Esophagus muscularis mucosa (tissue), 4 donors: ENCODE measurements at regions not wholly inside any gene's neighbourhood (a gene's known extent, or its start where the extent isn't known, plus 50 kb on each side); places are given as distances from the start of the nearest gene placed in this dataset.

Experiments used
- DNase-seq: peaks from one replicate; pipeline ENCODE4 v3.0.0-alpha.2; 2017; ENCODE audit errors: extremely low spot score
- H3K27ac ChIP-seq, 4 donors: fragments of 200-600 bp; sonication (generic); replicated peaks in 1 of 4; 1 replicate in 3 of 4; 2 replicates in 1 of 4; pipeline ENCODE4 v1.5.1; 2016 to 2019; ENCODE audit warnings: mild to moderate bottlenecking in 1 of 4
- H3K27me3 ChIP-seq, 4 donors: fragments of 200-600 bp; sonication (generic); one replicate each; pipeline versions ENCODE4 v1.5.1 to v1.6.0; 2016 to 2019
- H3K36me3 ChIP-seq, 4 donors: fragments of 200-600 bp; sonication (generic); one replicate each; pipeline ENCODE4 v1.5.1; 2016 to 2019
- H3K4me1 ChIP-seq, 4 donors: fragments of 200-600 bp; sonication (generic); one replicate each; pipeline ENCODE4 v1.5.1; 2016 to 2019
- H3K4me3 ChIP-seq, 4 donors: fragments of 200-600 bp; sonication (generic); 1 replicate in 2 of 4; 2 replicates in 2 of 4; pipeline ENCODE4 v1.5.1; 2016 to 2019; ENCODE audit warnings: mild to moderate bottlenecking in 4 of 4, moderate library complexity in 1 of 4
- H3K9me3 ChIP-seq, 4 donors: fragments of 200-600 bp; sonication (generic); 1 replicate in 3 of 4; 2 replicates in 1 of 4; pipeline ENCODE4 v1.5.1; 2016 to 2019
- EP300 ChIP-seq: sonication (generic); formaldehyde crosslinking; IDR thresholded peaks from one replicate; pipeline ENCODE4 v1.6.1; 2017; ENCODE audit warnings: antibody characterized with exemption
- POLR2A ChIP-seq: fragments of 450-650 bp; IDR thresholded peaks from one replicate; pipeline ENCODE4 v1.6.1; 2017; ENCODE audit warnings: antibody characterized with exemption, moderate library complexity, mild to moderate bottlenecking, low read depth
- POLR2AphosphoS5 ChIP-seq, 2 donors: sonication (generic); formaldehyde crosslinking; IDR thresholded peaks; one replicate each; pipeline ENCODE4 v1.6.1; 2017; ENCODE audit warnings: antibody characterized with exemption in 2 of 2
- WGBS: methylation state at CpG from one replicate; pipeline ENCODE4 v1.1.5; 2018; 5-methylcytosine and 5-hydroxymethylcytosine counted together
- intact Hi-C: fragments of 100-400 bp; cut with DNase I; formaldehyde crosslinking; loops from one replicate; pipeline ENCODE4 v1.15.1; 2023
- TF ChIP-seq, protein P1 (sequence below), 3 experiments: fragments of 200-600 bp in 2 of 3; fragments of 450-650 bp in 1 of 3; sonication (generic) in 2 of 3; IDR thresholded peaks; one replicate each; pipeline ENCODE4 v1.5.1; 2017 to 2019; ENCODE audit warnings: antibody characterized with exemption in 3 of 3, mild to moderate bottlenecking in 2 of 3, moderate library complexity in 1 of 3

DNA sequence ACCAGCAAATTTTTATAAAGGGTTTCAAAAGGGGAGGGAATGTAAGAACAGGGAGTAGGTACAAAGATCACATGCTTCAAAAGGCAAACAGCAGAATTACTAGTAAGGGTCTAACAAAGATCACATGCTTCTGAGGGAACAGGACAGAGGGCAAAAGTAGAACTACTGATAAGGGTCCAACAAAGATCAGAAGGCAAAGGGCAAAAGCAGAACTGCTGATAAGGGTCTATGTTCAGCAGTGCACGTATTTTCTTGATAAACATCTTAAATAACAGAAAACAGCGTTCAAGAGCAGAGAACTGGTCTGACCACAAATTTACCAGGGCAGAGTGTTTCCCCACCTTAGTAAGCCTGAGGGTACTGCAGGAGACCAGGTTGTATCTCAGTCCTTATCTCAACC is 469.5 kb upstream of the PIK3R1 start:
- H3K4me1 ChIP-seq: no peaks in the 10 kb centered on the region

DNA sequence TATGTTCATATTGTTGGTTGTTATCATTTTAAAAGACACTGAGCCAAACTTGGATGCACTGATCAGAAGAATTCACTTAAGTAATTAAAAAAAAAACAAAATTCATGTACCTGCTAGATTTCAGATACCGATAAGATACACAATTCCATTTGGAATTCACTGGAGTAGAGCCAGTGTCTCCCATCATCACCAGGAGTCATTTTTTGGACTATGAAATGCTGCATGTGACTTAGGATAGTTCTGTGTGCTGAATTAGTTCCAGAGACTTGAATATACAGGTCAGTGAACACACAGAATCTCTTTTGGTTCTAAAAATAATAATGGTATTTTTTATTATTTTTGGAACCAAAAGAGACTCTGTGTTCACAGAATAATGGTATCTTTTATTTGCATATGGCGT is 482.6 kb upstream of the PIK3R1 start:
- peaks cover 4 to 36% (median 17%) of the 10 kb centered on the region in 4 donors for H3K4me1 ChIP-seq
- no peak overlapping the region for H3K27ac ChIP-seq
- H3K27me3 ChIP-seq: no peaks in the 10 kb centered on the region
- no peaks in the 10 kb centered on the region for H3K36me3 ChIP-seq
- no peak overlapping the region for H3K4me3 ChIP-seq
- intact Hi-C loops: no loop called here
- H3K9me3 ChIP-seq: no peaks in the 10 kb centered on the region
- TF ChIP-seq POLR2AphosphoS5 (IDR thresholded peaks at IDR 0.05): no peak
- TF ChIP-seq POLR2A: no peak
- TF ChIP-seq EP300: no peak
- TF ChIP-seq, protein P1, sequence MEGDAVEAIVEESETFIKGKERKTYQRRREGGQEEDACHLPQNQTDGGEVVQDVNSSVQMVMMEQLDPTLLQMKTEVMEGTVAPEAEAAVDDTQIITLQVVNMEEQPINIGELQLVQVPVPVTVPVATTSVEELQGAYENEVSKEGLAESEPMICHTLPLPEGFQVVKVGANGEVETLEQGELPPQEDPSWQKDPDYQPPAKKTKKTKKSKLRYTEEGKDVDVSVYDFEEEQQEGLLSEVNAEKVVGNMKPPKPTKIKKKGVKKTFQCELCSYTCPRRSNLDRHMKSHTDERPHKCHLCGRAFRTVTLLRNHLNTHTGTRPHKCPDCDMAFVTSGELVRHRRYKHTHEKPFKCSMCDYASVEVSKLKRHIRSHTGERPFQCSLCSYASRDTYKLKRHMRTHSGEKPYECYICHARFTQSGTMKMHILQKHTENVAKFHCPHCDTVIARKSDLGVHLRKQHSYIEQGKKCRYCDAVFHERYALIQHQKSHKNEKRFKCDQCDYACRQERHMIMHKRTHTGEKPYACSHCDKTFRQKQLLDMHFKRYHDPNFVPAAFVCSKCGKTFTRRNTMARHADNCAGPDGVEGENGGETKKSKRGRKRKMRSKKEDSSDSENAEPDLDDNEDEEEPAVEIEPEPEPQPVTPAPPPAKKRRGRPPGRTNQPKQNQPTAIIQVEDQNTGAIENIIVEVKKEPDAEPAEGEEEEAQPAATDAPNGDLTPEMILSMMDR (IDR thresholded peaks at IDR 0.05): no peak
- DNase-seq: no peak
- WGBS: 64% methylated on average over 2 of the region's 2 CpGs

More for the DNA sequence above, 469.5 kb upstream of the PIK3R1 start:
- intact Hi-C loops: no loop called here
- Histone ChIP-seq H3K27me3 (no peaks in the 10 kb centered on the region), H3K9me3 (peaks cover 0 to 7% (median 3%) of the 10 kb centered on the region in 4 donors), H3K36me3 (no peaks in the 10 kb centered on the region), H3K4me3 (no peak overlapping the region), H3K27ac (no peak overlapping the region)
- TF ChIP-seq POLR2A: no peak
- no peak for TF ChIP-seq POLR2AphosphoS5 (IDR thresholded peaks at IDR 0.05)
- no peak for TF ChIP-seq EP300
- TF ChIP-seq, protein P1 (IDR thresholded peaks at IDR 0.05): no peak
- WGBS: 83% methylated on average over 2 of the region's 2 CpGs
- no peak for DNase-seq

DNA sequence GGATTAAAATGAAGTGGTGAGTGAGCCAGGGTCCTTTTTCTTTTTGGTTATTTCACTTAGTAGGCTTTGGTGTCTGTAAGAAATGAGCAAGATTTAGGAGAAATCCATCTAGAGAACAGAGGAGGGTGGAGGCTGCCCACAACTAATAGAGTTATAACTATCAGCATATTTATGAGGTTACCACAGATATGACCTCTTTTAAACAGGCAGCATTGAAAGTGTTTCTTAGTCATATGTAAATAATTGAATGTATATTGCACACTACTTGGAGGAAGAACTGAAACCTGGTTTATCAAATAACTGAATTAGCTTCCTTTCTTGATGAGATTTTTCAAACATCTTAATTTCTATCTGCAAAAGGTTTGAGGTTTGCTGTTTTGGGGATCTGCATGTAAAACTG is 483.1 kb upstream of the PIK3R1 start:
- Histone ChIP-seq H3K27me3 (no peaks in the 10 kb centered on the region), H3K9me3 (no peaks in the 10 kb centered on the region), H3K4me1 (peaks cover 4 to 39% (median 17%) of the 10 kb centered on the region in 4 donors), H3K4me3 (no peak overlapping the region), H3K27ac (no peak overlapping the region), H3K36me3 (no peaks in the 10 kb centered on the region)
- TF ChIP-seq EP300 (no peak), POLR2A (no peak)
- TF ChIP-seq, protein P1 (IDR thresholded peaks at IDR 0.05): no peak
- intact Hi-C loops: no loop called here
- no peak for DNase-seq

DNA sequence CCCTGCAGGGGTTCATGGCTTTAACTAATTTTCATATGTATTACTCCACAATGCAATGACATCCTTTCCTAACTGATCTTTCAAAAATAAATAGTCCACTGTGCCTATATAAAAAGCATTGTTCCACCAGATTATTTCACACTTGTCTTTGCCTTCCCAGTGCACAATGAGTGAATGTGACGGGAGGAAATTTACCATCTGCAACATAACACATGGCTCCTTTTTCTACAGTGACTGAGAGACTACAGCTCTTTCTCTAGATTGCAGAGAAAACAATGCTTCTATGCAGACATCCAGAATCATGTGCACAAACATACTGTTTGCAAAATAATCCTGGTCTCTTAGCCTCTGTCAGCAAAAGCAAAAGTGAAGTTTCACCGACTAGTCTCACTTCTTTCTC is 483.7 kb upstream of the PIK3R1 start:
- DNase-seq: no peak
- Histone ChIP-seq H3K9me3 (no peaks in the 10 kb centered on the region), H3K4me3 (no peak overlapping the region), H3K27me3 (no peaks in the 10 kb centered on the region), H3K36me3 (no peaks in the 10 kb centered on the region), H3K27ac (peak overlapping the region in 1 of 4 donors; percentile 22), H3K4me1 (peaks cover 4 to 39% (median 17%) of the 10 kb centered on the region in 4 donors)
- WGBS: 83% methylated on average over 2 of the region's 2 CpGs
- intact Hi-C loops: no loop called here
- TF ChIP-seq EP300 (no peak), POLR2AphosphoS5 (IDR thresholded peaks at IDR 0.05) (no peak), POLR2A (no peak)
- TF ChIP-seq, protein P1 (IDR thresholded peaks at IDR 0.05): no peak

DNA sequence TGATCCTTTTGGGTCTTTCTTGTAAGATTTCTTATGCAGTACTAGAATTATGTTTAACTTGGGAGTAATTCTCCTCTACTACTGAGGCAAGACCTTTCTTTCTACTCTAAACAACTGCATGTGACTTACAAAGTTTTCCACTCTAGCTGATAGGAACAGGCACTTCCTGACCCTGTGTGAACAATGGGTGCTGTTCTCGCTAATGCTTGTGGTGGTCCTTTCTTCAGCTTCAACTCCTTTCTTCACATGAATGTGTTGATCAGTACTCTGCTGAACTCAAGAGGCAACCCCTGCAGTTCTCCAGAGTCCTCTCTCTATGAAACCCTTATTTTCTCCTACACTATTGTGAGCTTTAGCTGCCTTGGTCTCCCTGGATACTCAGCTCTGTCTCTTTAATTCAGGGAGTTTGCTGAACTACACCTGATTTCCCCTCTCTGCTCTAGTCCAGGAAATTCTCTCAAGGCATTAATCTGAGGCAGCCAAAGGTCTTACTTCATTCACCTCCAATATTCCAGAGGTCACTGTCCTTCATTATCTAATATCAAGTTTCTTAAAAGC is 484.6 kb upstream of the PIK3R1 start:
- H3K36me3 ChIP-seq: no peaks in the 10 kb centered on the region
- H3K27ac ChIP-seq: peak overlapping the region in 1 of 4 donors; percentile 22
- H3K4me3 ChIP-seq: no peak overlapping the region
- H3K4me1 ChIP-seq: peaks cover 4 to 41% (median 18%) of the 10 kb centered on the region in 4 donors
- DNase-seq: no peak
- 73% methylated on average over 1 of the region's 1 CpG for WGBS
- TF ChIP-seq EP300: no peak
- TF ChIP-seq POLR2AphosphoS5 (IDR thresholded peaks at IDR 0.05): no peak
- no peak for TF ChIP-seq POLR2A
- TF ChIP-seq, protein P1 (IDR thresholded peaks at IDR 0.05): no peak
- intact Hi-C loops: no loop called here
- no peaks in the 10 kb centered on the region for H3K9me3 ChIP-seq
- H3K27me3 ChIP-seq: no peaks in the 10 kb centered on the region
